ENCODE measurements at regions not wholly inside any gene's neighbourhood (a gene's known extent, or its start where the extent isn't known, plus 50 kb on each side); places are given as distances from the start of the nearest gene placed in this dataset.

- TF ChIP-seq CTCF (IDR thresholded peaks at IDR 0.05) (no peak), POLR2A (IDR thresholded peaks at IDR 0.05) (no peak)
Measured at GRCh38 chr2:198328454-198328853, 524.1 kb downstream of the PLCL1 start.

Measured in thyroid gland (tissue), 4 donors.